Endothelial cell of umbilical vein (primary cell): ENCODE measurements at regions not wholly inside any gene's neighbourhood (a gene's known extent, or its start where the extent isn't known, plus 50 kb on each side); places are given as distances from the start of the nearest gene placed in this dataset.

Experiments
- BruUV-seq: library from RNA; stranded (reverse); fragments of 400-500 nt; replicated peaks from 2 replicates; lab custom pipeline; 2021; lab: Mats Ljungman, UMichigan
- CTCF ChIA-PET: fragments of 300-600, 350-600 bp; sonication (Branson Sonifier 250); formaldehyde crosslinking; loops from one replicate; lab custom pipeline; 2021; ENCODE audit warnings: antibody characterized with exemption, inconsistent platforms; lab: Charles Lee
- POLR2A ChIA-PET: fragments of 300-600, 350-600 bp; sonication (Branson Sonifier 250); formaldehyde crosslinking; loops from one replicate; lab custom pipeline; 2021; ENCODE audit warnings: antibody characterized with exemption, inconsistent platforms; lab: Charles Lee
- DNase-seq: peaks from one replicate; pipeline ENCODE4 v3.0.0-alpha.2; 2011; ENCODE audit warnings: low read depth, low spot score
- FAIRE-seq: peaks from 2 replicates; lab custom pipeline; 2011; peaks lifted over from hg19 to GRCh38; lab: Jason Lieb, UNC
- H2AFZ ChIP-seq: 2 replicates; pipeline ENCODE4 v1.6.0; 2012; ENCODE audit warnings: low read depth, low read length, control low read depth, inconsistent platforms
- H3K27ac ChIP-seq: 2 replicates; pipeline ENCODE4 v1.5.1; 2011; ENCODE audit warnings: low read depth, mild to moderate bottlenecking, control low read depth, low read length, moderate library complexity; ENCODE audit not compliant: insufficient read depth
- H3K27me3 ChIP-seq, 2 experiments: 2 replicates each; pipeline versions ENCODE4 v1.6.0 to v1.6.1; 2011; ENCODE audit warnings: low read length in 2 of 2, mixed read lengths in 1 of 2; ENCODE audit not compliant: control insufficient read depth in 2 of 2, insufficient read depth in 2 of 2
- H3K36me3 ChIP-seq, 2 experiments: 2 replicates in 1 of 2; 3 replicates in 1 of 2; pipeline ENCODE4 v1.5.1; 2011; ENCODE audit warnings: low read length in 2 of 2, mild to moderate bottlenecking in 1 of 2, moderate library complexity in 1 of 2; ENCODE audit not compliant: control insufficient read depth in 2 of 2, insufficient read depth in 2 of 2; ENCODE audit errors: extremely low read depth in 1 of 2
- H3K4me1 ChIP-seq: 3 replicates; pipeline ENCODE4 v1.5.1; 2011; ENCODE audit warnings: mild to moderate bottlenecking, low read length; ENCODE audit not compliant: control insufficient read depth, insufficient read depth; ENCODE audit errors: extremely low read depth
- H3K4me2 ChIP-seq: 2 replicates; pipeline ENCODE4 v1.6.1; 2011; ENCODE audit warnings: low read length, control low read depth, mixed read lengths; ENCODE audit not compliant: insufficient read depth
- H3K4me3 ChIP-seq, 3 experiments: fragments of 200-600 bp in 1 of 3; sonication (generic), shearing (Covaris generic) in 1 of 3; replicated peaks in 1 of 3; 2 replicates each; pipeline ENCODE4 v1.5.1; 2011 to 2016; ENCODE audit warnings: control low read depth in 3 of 3, low read length in 3 of 3, mild to moderate bottlenecking in 2 of 3, inconsistent platforms in 1 of 3, low read depth in 1 of 3, moderate library complexity in 1 of 3; ENCODE audit not compliant: insufficient read depth in 1 of 3
- H3K79me2 ChIP-seq: 2 replicates; pipeline ENCODE4 v1.6.0; 2012; ENCODE audit warnings: low read length, inconsistent platforms; ENCODE audit not compliant: control insufficient read depth, insufficient read depth
- H3K9ac ChIP-seq: replicated peaks from 2 replicates; pipeline ENCODE3; 2011; ENCODE audit warnings: low read length, control low read depth; ENCODE audit not compliant: insufficient read depth; ENCODE audit errors: extremely low read depth
- H3K9me1 ChIP-seq: replicated peaks from 3 replicates; pipeline ENCODE4 v1.6.0; 2011; ENCODE audit warnings: mild to moderate bottlenecking, low read length; ENCODE audit not compliant: control insufficient read depth, insufficient read depth; ENCODE audit errors: extremely low read depth
- H3K9me3 ChIP-seq: replicated peaks from 2 replicates; pipeline ENCODE4 v1.5.1; 2012; ENCODE audit warnings: low read length, inconsistent platforms; ENCODE audit not compliant: control insufficient read depth, insufficient read depth
- H4K20me1 ChIP-seq: replicated peaks from 2 replicates; pipeline ENCODE3; 2011; ENCODE audit warnings: mild to moderate bottlenecking, low read length; ENCODE audit not compliant: control insufficient read depth, insufficient read depth; ENCODE audit errors: extremely low read depth
- CTCF ChIP-seq, 2 donors: IDR thresholded peaks; 1 replicate in 1 of 2; 2 replicates in 1 of 2; pipeline ENCODE4 v1.5.1; 2011; ENCODE audit warnings: low read length in 2 of 2, mild to moderate bottlenecking in 2 of 2, moderate library complexity in 2 of 2, control low read depth in 1 of 2, inconsistent platforms in 1 of 2, low read depth in 1 of 2; ENCODE audit not compliant: insufficient read depth in 1 of 2; ENCODE audit errors: extremely low read depth in 1 of 2
- EZH2 ChIP-seq: IDR thresholded peaks from 2 replicates; pipeline ENCODE4 v1.6.1; 2012; ENCODE audit warnings: borderline replicate concordance, low read depth, mild to moderate bottlenecking, moderate library complexity, low read length, inconsistent platforms; ENCODE audit not compliant: severe bottlenecking
- FOS ChIP-seq: IDR thresholded peaks from 2 replicates; pipeline ENCODE4 v1.6.1; 2011; ENCODE audit warnings: mild to moderate bottlenecking, low read length, moderate library complexity, borderline replicate concordance; ENCODE audit not compliant: insufficient read depth
- GATA2 ChIP-seq: IDR thresholded peaks from 2 replicates; pipeline ENCODE4 v1.7.0; 2011; ENCODE audit warnings: low read depth, mild to moderate bottlenecking, moderate library complexity, mixed read lengths, low read length; ENCODE audit not compliant: insufficient read length, insufficient read depth
- JUN ChIP-seq: IDR thresholded peaks from 2 replicates; pipeline ENCODE4 v1.6.1; 2011; ENCODE audit warnings: borderline replicate concordance, low read depth; ENCODE audit not compliant: insufficient read length, insufficient read depth
- MYC ChIP-seq: IDR thresholded peaks from one replicate; pipeline ENCODE4 v1.6.1; 2011; ENCODE audit warnings: mild to moderate bottlenecking, low read depth, low read length
- POLR2A ChIP-seq: IDR thresholded peaks from 2 replicates; pipeline ENCODE4 v1.6.1; 2012; ENCODE audit warnings: low read depth, mild to moderate bottlenecking, control low read depth, low read length
- POLR2AphosphoS5 ChIP-seq: IDR thresholded peaks from 2 replicates; pipeline ENCODE4 v1.6.1; 2012; ENCODE audit warnings: low read depth, mild to moderate bottlenecking, control low read depth, low read length, moderate library complexity; ENCODE audit not compliant: insufficient read depth
- dilution Hi-C: fragments of 300-500 bp; cut with MboI; formaldehyde crosslinking; loops from one replicate; pipeline ENCODE4 v1.15.0; 2019; ENCODE audit warnings: low sequenced_read_pairs; ENCODE audit not compliant: extremely low pct_ligation_motif_present
- intact Hi-C: fragments of 100-400 bp; cut with micrococcal nuclease; formaldehyde crosslinking; loops from one replicate; pipeline ENCODE4 v1.10.0; 2022
- TF ChIP-seq, protein P1 (sequence below): IDR thresholded peaks from 2 replicates; pipeline ENCODE4 v1.6.1; 2011; ENCODE audit not compliant: insufficient read depth, insufficient read length

- Histone ChIP-seq H3K4me3 (no peak overlapping the region), H3K4me2 (no peak overlapping the region), H4K20me1 (no peaks in the 10 kb centered on the region), H3K4me1 (no peaks in the 10 kb centered on the region), H3K79me2 (no peaks in the 10 kb centered on the region), H2AFZ (no peak overlapping the region), H3K27me3 (no peaks in the 10 kb centered on the region), H3K9me3 (no peaks in the 10 kb centered on the region), H3K36me3 (no peaks in the 10 kb centered on the region), H3K27ac (no peak overlapping the region), H3K9me1 (no peaks in the 10 kb centered on the region), H3K9ac (no peak overlapping the region)
- dilution Hi-C loops (no loop called here), intact Hi-C loops (no loop called here)
- POLR2A ChIA-PET = no interaction called here
- no peak for DNase-seq
- FAIRE-seq = no peak
- TF ChIP-seq POLR2A (no peak), CTCF (IDR thresholded peaks at IDR 0.05; ENCODE audit: extremely low read depth in 1 of 2, insufficient read depth in 1 of 2, low read depth in 1 of 2, low read length in 2 of 2) (no peak), GATA2 (no peak), FOS (no peak), EZH2 (no peak), JUN (no peak), POLR2AphosphoS5 (no peak), MYC (no peak)
- TF ChIP-seq, protein P1, sequence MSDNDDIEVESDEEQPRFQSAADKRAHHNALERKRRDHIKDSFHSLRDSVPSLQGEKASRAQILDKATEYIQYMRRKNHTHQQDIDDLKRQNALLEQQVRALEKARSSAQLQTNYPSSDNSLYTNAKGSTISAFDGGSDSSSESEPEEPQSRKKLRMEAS = no peak
- CTCF ChIA-PET = interaction anchor here (3.9 kb wide), 1 partner anchor 30 kb away, joined by 12 read pairs; no protein-coding TSS in a partner anchor
- BruUV-seq = no TSS peak
Observed at GRCh38 chr1:220326578-220326977, 54.3 kb upstream of the RAB3GAP2 start.
